GM12801 (cell line): ENCODE measurements at regions not wholly inside any gene's neighbourhood (a gene's known extent, or its start where the extent isn't known, plus 50 kb on each side); places are given as distances from the start of the nearest gene placed in this dataset.

ENCODE experiments used
- CTCF ChIP-seq: IDR thresholded peaks from one replicate; pipeline ENCODE4 v1.5.1; 2011; ENCODE audit warnings: control low read depth; ENCODE audit not compliant: insufficient read length; ENCODE audit errors: extremely low read depth

DNA sequence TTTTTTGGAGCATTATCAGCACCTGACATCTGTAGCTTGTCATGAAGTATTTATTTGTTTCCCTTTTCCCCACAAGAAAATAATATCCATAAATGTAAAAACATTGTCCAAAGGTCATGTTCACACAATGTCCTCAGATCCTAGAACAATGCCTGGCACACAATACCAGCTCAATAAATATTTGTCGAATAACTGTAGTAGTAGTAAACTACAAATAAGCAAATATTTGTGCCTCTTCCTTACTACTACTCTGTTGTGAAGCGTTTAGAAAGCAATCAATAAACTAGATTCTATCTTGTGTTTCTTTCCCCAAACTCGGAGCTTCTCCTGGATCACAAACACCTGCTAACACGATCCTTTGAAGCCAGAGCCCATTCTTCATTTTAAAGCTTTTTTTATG is 459.6 kb upstream of the NECTIN3 start:
- TF ChIP-seq CTCF = no peak

GRCh38 chr3:110614186-110614585 is 457.4 kb upstream of the NECTIN3 start:
- no peak for TF ChIP-seq CTCF

DNA sequence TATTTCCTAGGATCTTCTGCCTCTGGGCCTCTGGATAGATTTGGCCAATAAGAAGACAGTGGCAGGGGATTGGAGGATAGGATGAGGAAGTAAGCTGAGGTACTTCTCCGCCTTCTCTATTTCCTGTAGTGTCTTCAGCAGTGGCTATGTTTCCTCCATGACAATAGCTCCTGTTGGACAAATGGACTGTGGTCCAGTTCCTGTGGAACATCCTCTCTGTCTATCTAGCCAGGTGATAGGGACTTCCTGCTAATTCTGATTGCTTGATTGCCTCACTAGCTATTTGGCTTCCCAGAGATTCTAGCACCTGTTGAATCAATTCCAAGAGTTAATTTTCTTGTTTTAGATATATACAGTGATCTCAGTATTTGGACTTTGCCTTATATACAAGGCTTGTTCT is 456.2 kb upstream of the NECTIN3 start:
- no peak for TF ChIP-seq CTCF

- no peak for TF ChIP-seq CTCF
These were observed 452.9 kb upstream of the NECTIN3 start for GRCh38 chr3:110618512-110619226.

DNA sequence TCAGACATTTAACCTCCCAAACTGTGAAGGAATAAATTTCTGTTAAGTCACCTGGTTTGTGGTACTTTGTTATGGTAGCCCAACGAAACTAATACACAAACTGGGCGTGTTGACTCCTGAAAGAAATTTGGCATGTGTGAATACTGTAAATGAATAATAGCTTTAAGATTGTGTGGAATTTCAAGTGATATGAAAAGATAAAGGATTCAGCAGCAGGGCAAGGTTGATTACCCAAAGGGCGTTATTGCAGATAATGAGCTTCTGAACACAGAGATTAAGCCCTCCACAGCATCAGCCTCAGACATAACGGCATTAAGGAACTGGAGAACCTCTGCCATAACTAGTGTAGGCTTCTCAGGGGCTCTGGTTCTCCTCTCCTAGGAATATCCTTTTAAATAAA is 451.5 kb upstream of the NECTIN3 start:
- no peak for TF ChIP-seq CTCF

GRCh38 chr3:110623571-110623970 is 448.0 kb upstream of the NECTIN3 start:
- no peak for TF ChIP-seq CTCF

GRCh38 chr3:110624576-110624975 is 447.0 kb upstream of the NECTIN3 start:
- no peak for TF ChIP-seq CTCF
